ENCODE measurements at regions not wholly inside any gene's neighbourhood (a gene's known extent, or its start where the extent isn't known, plus 50 kb on each side); places are given as distances from the start of the nearest gene placed in this dataset.

GRCh38 chr3:174618368-174619080 is 240.6 kb upstream of the NAALADL2 start:
- H3K4me3 ChIP-seq (ENCODE audit: low read depth, low read length) = no peak overlapping the region
- DNase-seq (ENCODE audit: low read depth) = no peak
- TF ChIP-seq MYC (IDR thresholded peaks at IDR 0.05; ENCODE audit: low read depth, low read length) = no peak
- TF ChIP-seq POLR2A (IDR thresholded peaks at IDR 0.05; ENCODE audit: extremely low read depth, insufficient read length) = no peak
- TF ChIP-seq, protein P1, sequence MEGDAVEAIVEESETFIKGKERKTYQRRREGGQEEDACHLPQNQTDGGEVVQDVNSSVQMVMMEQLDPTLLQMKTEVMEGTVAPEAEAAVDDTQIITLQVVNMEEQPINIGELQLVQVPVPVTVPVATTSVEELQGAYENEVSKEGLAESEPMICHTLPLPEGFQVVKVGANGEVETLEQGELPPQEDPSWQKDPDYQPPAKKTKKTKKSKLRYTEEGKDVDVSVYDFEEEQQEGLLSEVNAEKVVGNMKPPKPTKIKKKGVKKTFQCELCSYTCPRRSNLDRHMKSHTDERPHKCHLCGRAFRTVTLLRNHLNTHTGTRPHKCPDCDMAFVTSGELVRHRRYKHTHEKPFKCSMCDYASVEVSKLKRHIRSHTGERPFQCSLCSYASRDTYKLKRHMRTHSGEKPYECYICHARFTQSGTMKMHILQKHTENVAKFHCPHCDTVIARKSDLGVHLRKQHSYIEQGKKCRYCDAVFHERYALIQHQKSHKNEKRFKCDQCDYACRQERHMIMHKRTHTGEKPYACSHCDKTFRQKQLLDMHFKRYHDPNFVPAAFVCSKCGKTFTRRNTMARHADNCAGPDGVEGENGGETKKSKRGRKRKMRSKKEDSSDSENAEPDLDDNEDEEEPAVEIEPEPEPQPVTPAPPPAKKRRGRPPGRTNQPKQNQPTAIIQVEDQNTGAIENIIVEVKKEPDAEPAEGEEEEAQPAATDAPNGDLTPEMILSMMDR (IDR thresholded peaks at IDR 0.05; ENCODE audit: low read depth, low read length) = no peak
- TF ChIP-seq, protein P2, sequence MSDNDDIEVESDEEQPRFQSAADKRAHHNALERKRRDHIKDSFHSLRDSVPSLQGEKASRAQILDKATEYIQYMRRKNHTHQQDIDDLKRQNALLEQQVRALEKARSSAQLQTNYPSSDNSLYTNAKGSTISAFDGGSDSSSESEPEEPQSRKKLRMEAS (IDR thresholded peaks at IDR 0.05; ENCODE audit: low read depth, low read length) = no peak

DNA sequence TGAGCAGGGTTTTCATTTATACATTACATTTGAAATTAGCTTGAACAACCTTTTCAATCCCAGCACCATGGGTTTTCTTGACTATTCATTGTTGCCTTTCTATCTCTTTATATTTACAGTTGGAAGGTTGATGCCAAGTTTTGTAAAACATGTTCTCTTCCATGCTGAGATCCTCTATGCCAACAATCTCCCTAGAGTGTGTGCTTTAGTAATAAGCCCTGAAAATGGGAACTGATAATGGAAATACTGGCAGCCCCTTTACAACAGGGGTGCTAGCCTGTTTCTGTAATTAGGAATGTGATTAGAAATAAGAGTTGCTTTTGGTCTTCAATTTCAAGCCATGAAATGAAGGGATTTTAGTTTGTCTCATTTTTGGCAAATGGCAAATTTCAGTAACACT is 239.9 kb upstream of the NAALADL2 start:
- H3K4me3 ChIP-seq (ENCODE audit: low read depth, low read length) = no peak overlapping the region
- no peak for DNase-seq (ENCODE audit: low read depth)
- TF ChIP-seq MYC (IDR thresholded peaks at IDR 0.05; ENCODE audit: low read depth, low read length) (no peak), POLR2A (IDR thresholded peaks at IDR 0.05; ENCODE audit: extremely low read depth, insufficient read length) (no peak)
- TF ChIP-seq, protein P1 (IDR thresholded peaks at IDR 0.05; ENCODE audit: low read depth, low read length) = no peak
- TF ChIP-seq, protein P2 (IDR thresholded peaks at IDR 0.05; ENCODE audit: low read depth, low read length) = no peak

DNA sequence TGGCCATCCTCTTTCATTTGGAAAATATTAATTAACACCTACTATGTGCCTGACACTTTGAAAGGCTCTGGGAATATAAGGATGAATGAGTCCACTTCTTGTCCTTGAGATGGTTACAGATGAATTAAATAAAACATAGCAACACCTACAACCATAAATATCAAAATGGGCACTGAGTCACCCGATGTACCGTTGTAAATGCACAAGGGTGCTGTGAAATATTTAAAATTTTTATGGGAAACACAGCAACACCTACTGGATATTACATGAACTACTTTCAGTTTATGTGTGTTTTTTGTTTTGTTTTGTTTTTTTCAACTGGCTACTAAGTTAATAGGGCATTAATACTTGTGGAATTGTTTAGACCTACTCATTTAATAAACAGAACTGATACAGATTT is 239.0 kb upstream of the NAALADL2 start:
- DNase-seq (ENCODE audit: low read depth) = peak; percentile 3
- no peak overlapping the region for H3K4me3 ChIP-seq (ENCODE audit: low read depth, low read length)
- TF ChIP-seq, protein P1 (IDR thresholded peaks at IDR 0.05; ENCODE audit: low read depth, low read length) = no peak
- TF ChIP-seq, protein P2 (IDR thresholded peaks at IDR 0.05; ENCODE audit: low read depth, low read length) = no peak

DNA sequence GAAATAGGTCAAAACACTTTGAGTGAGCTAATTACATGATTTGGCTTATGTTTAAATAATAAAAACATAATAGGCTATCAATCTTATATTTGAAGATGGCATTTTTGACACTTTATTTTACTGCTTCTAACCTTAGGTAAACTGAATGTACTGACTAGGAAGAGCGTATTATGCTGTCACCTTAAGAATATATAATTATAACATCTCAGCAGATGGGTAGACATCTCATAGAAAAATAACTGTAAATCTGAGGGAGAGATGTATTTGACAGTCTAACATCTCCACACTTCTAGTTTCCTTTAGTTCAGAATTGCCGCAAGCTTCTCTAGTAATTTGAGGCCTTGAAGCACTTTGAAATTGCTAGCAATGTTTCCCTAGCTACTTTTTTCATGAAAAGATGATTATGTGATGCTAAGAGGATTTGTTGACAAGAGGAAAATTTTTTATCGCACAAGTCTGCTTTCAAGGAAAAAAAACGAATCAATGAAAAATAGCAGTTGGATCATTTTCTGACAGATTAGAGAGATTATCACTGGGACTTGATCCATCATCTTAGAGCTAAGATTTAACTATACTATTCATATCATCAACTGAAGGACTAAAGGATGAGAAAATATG is 238.2 kb upstream of the NAALADL2 start:
- no peak for TF ChIP-seq MYC (IDR thresholded peaks at IDR 0.05; ENCODE audit: low read depth, low read length)
- TF ChIP-seq, protein P1 (IDR thresholded peaks at IDR 0.05; ENCODE audit: low read depth, low read length) = no peak
- no peak for TF ChIP-seq POLR2A (IDR thresholded peaks at IDR 0.05; ENCODE audit: extremely low read depth, insufficient read length)
- TF ChIP-seq, protein P2 (IDR thresholded peaks at IDR 0.05; ENCODE audit: low read depth, low read length) = no peak
- no peak for DNase-seq (ENCODE audit: low read depth)
- no peak overlapping the region for H3K4me3 ChIP-seq (ENCODE audit: low read depth, low read length)

DNA sequence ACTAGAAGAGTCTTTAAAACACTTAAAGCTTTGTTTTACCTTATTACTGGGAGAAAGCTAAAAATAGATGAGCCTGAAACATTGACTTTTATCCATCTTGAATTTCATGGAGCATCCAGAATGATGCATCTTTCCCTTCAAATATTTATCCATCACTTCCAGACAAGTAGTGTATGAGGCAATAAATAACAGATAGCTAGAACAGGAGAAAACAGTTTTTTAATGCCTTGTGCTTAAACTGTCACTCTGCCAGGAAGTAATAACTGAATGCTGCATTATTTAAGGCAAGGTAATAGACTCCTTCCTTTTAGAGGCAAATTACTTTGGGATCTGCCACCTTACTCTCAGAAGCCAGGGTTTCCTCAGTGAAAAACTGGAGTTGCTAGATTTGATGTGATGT is 225.8 kb upstream of the NAALADL2 start:
- no peak overlapping the region for H3K4me3 ChIP-seq (ENCODE audit: low read depth, low read length)
- DNase-seq (ENCODE audit: low read depth) = no peak
- TF ChIP-seq POLR2A (IDR thresholded peaks at IDR 0.05; ENCODE audit: extremely low read depth, insufficient read length) (no peak), MYC (IDR thresholded peaks at IDR 0.05; ENCODE audit: low read depth, low read length) (no peak)
- TF ChIP-seq, protein P1 (IDR thresholded peaks at IDR 0.05; ENCODE audit: low read depth, low read length) = no peak
- TF ChIP-seq, protein P2 (IDR thresholded peaks at IDR 0.05; ENCODE audit: low read depth, low read length) = no peak

Data from NB4 (cell line).